ENCODE measurements at regions not wholly inside any gene's neighbourhood (a gene's known extent, or its start where the extent isn't known, plus 50 kb on each side); places are given as distances from the start of the nearest gene placed in this dataset.

- TF ChIP-seq MXI1 (IDR thresholded peaks at IDR 0.05; ENCODE audit: borderline replicate concordance, low read depth, low read length) = no peak
- no peak for TF ChIP-seq CTCF (conservative IDR thresholded peaks at IDR 0.05; ENCODE audit: low read depth, low read length)
- TF ChIP-seq BHLHE40 (IDR thresholded peaks at IDR 0.05; ENCODE audit: low read depth, low read length) = no peak
- no peak for TF ChIP-seq RAD21 (IDR thresholded peaks at IDR 0.05; ENCODE audit: low read length)
- no peak for TF ChIP-seq POLR2A (IDR thresholded peaks at IDR 0.05; ENCODE audit: low read depth, low read length)
- TF ChIP-seq RFX5 (IDR thresholded peaks at IDR 0.05; ENCODE audit: low read depth, low read length) = no peak
- no peak for TF ChIP-seq SMC3 (IDR thresholded peaks at IDR 0.05; ENCODE audit: low read depth, low read length)
- no peak for TF ChIP-seq MAFK (IDR thresholded peaks at IDR 0.05; ENCODE audit: low read depth, low read length)
- TF ChIP-seq USF2 (IDR thresholded peaks at IDR 0.05; ENCODE audit: low read depth, low read length) = no peak
- no peak for TF ChIP-seq RCOR1 (IDR thresholded peaks at IDR 0.05; ENCODE audit: insufficient replicate concordance, low read length)
Observed at GRCh38 chr5:163360656-163361055, 76.7 kb upstream of the CCNG1 start.

All from IMR-90 (cell line).